T-helper 2 cell (primary cell): ENCODE measurements at regions not wholly inside any gene's neighbourhood (a gene's known extent, or its start where the extent isn't known, plus 50 kb on each side); places are given as distances from the start of the nearest gene placed in this dataset.

Experiments used
- DNase-seq, 5 experiments: peaks; one replicate each; pipeline versions ENCODE4 v3.0.0 to v3.0.0-alpha.2; 2012 to 2022

- DNase-seq, result no peak
Observed at GRCh38 chr10:126851414-126852108, 53.7 kb upstream of the DOCK1 start.

- no peak for DNase-seq
Observed at GRCh38 chr10:126854726-126855495, 50.3 kb upstream of the DOCK1 start.
